ENCODE measurements at regions not wholly inside any gene's neighbourhood (a gene's known extent, or its start where the extent isn't known, plus 50 kb on each side); places are given as distances from the start of the nearest gene placed in this dataset.
"Not testable (repeated sequence)": the region's sequence is repeated elsewhere in the genome, so short reads cannot be mapped to it uniquely, and the experiment has no call there.

GRCh38 chr4:84215217-84215616 is 283.9 kb downstream of the NKX6-1 start (continued):
- TF ChIP-seq, protein P1, sequence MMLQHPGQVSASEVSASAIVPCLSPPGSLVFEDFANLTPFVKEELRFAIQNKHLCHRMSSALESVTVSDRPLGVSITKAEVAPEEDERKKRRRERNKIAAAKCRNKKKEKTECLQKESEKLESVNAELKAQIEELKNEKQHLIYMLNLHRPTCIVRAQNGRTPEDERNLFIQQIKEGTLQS (IDR thresholded peaks at IDR 0.05) = no peak

- not testable (repeated sequence) for H3K27ac ChIP-seq (ENCODE audit: low read depth in 1 of 2, low read length in 2 of 2); H3K36me3 ChIP-seq (ENCODE audit: control insufficient read depth in 4 of 4, insufficient read depth in 3 of 4, low read depth in 1 of 4, low read length in 3 of 4); H3K9ac ChIP-seq (ENCODE audit: low read depth in 1 of 2, low read length in 2 of 2); H3K9me3 ChIP-seq (ENCODE audit: control insufficient read depth in 4 of 4, low read length in 3 of 4); H3K4me1 ChIP-seq (ENCODE audit: control insufficient read depth in 4 of 4, insufficient read depth in 4 of 4, low read length in 3 of 4); DNase-seq (ENCODE audit: low spot score); H3K27me3 ChIP-seq (ENCODE audit: control insufficient read depth in 4 of 4, insufficient read depth in 4 of 4, low read length in 3 of 4); H3K4me3 ChIP-seq (ENCODE audit: low read depth in 1 of 3, low read length in 3 of 3)
- 83% methylated on average over 4 of the region's 4 CpGs for WGBS
Observed at GRCh38 chr4:84206226-84206625, 292.9 kb downstream of the NKX6-1 start.

DNA sequence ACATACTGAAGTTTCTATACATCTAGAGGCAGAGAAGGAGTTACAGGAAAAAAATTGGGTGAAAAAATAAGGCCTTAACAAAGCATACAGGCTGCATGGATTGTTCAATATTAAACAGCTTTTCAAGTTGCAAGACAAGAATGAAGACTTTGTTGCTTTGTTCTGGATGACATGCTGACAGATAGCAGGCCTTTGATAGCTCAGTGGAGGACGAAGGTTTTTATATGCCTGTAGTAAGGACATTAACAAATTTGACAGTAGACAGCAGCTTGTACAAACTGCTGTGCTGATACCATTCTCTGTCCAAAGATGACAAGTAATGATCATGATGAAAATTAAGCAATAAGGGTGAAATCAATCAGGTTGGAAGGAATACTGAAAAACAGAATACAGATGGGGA is 309.9 kb downstream of the NKX6-1 start:
- TF ChIP-seq HNF4A (conservative IDR thresholded peaks at IDR 0.05) (no peak), NR2F2 (IDR thresholded peaks at IDR 0.05) (no peak), TAF1 (conservative IDR thresholded peaks at IDR 0.05) (no peak), YY1 (IDR thresholded peaks at IDR 0.05) (no peak), MAX (IDR thresholded peaks at IDR 0.05) (no peak), EGR1 (IDR thresholded peaks at IDR 0.05; ENCODE audit: low read depth in 2 of 2) (no peak), JUND (IDR thresholded peaks at IDR 0.05) (no peak), CTCF (IDR thresholded peaks at IDR 0.05; ENCODE audit: low read depth, low read length, missing input control) (no peak), GABPA (IDR thresholded peaks at IDR 0.05 in 1 of 2, conservative IDR thresholded peaks at IDR 0.05 in 1 of 2) (no peak), RXRA (IDR thresholded peaks at IDR 0.05) (no peak), FOXA1 (IDR thresholded peaks at IDR 0.05) (no peak), HNF4G (IDR thresholded peaks at IDR 0.05) (no peak), SP1 (IDR thresholded peaks at IDR 0.05) (no peak), RAD21 (IDR thresholded peaks at IDR 0.05) (no peak), FOXA2 (IDR thresholded peaks at IDR 0.05) (no peak)
- TF ChIP-seq, protein P1 (IDR thresholded peaks at IDR 0.05) = no peak
- TF ChIP-seq, protein P2, sequence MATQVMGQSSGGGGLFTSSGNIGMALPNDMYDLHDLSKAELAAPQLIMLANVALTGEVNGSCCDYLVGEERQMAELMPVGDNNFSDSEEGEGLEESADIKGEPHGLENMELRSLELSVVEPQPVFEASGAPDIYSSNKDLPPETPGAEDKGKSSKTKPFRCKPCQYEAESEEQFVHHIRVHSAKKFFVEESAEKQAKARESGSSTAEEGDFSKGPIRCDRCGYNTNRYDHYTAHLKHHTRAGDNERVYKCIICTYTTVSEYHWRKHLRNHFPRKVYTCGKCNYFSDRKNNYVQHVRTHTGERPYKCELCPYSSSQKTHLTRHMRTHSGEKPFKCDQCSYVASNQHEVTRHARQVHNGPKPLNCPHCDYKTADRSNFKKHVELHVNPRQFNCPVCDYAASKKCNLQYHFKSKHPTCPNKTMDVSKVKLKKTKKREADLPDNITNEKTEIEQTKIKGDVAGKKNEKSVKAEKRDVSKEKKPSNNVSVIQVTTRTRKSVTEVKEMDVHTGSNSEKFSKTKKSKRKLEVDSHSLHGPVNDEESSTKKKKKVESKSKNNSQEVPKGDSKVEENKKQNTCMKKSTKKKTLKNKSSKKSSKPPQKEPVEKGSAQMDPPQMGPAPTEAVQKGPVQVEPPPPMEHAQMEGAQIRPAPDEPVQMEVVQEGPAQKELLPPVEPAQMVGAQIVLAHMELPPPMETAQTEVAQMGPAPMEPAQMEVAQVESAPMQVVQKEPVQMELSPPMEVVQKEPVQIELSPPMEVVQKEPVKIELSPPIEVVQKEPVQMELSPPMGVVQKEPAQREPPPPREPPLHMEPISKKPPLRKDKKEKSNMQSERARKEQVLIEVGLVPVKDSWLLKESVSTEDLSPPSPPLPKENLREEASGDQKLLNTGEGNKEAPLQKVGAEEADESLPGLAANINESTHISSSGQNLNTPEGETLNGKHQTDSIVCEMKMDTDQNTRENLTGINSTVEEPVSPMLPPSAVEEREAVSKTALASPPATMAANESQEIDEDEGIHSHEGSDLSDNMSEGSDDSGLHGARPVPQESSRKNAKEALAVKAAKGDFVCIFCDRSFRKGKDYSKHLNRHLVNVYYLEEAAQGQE (IDR thresholded peaks at IDR 0.05) = no peak
- TF ChIP-seq, protein P3, sequence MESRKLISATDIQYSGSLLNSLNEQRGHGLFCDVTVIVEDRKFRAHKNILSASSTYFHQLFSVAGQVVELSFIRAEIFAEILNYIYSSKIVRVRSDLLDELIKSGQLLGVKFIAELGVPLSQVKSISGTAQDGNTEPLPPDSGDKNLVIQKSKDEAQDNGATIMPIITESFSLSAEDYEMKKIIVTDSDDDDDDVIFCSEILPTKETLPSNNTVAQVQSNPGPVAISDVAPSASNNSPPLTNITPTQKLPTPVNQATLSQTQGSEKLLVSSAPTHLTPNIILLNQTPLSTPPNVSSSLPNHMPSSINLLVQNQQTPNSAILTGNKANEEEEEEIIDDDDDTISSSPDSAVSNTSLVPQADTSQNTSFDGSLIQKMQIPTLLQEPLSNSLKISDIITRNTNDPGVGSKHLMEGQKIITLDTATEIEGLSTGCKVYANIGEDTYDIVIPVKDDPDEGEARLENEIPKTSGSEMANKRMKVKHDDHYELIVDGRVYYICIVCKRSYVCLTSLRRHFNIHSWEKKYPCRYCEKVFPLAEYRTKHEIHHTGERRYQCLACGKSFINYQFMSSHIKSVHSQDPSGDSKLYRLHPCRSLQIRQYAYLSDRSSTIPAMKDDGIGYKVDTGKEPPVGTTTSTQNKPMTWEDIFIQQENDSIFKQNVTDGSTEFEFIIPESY (IDR thresholded peaks at IDR 0.05) = no peak
- H3K9me3 ChIP-seq (ENCODE audit: control insufficient read depth in 4 of 4, low read length in 3 of 4) = no peaks in the 10 kb centered on the region
- no peak overlapping the region for H3K4me3 ChIP-seq (ENCODE audit: low read depth in 1 of 3, low read length in 3 of 3)
- no peaks in the 10 kb centered on the region for H3K27me3 ChIP-seq (ENCODE audit: control insufficient read depth in 4 of 4, insufficient read depth in 4 of 4, low read length in 3 of 4)
- H3K4me1 ChIP-seq (ENCODE audit: control insufficient read depth in 4 of 4, insufficient read depth in 4 of 4, low read length in 3 of 4) = no peaks in the 10 kb centered on the region
- H3K27ac ChIP-seq (ENCODE audit: low read depth in 1 of 2, low read length in 2 of 2) = no peak overlapping the region
- H3K36me3 ChIP-seq (ENCODE audit: control insufficient read depth in 4 of 4, insufficient read depth in 3 of 4, low read depth in 1 of 4, low read length in 3 of 4) = no peaks in the 10 kb centered on the region
- no peak for DNase-seq (ENCODE audit: low spot score)
- 48% methylated on average over 1 of the region's 1 CpG for WGBS
- no peak overlapping the region for H3K9ac ChIP-seq (ENCODE audit: low read depth in 1 of 2, low read length in 2 of 2)
